Lower leg skin (tissue), 4 donors: ENCODE measurements at regions not wholly inside any gene's neighbourhood (a gene's known extent, or its start where the extent isn't known, plus 50 kb on each side); places are given as distances from the start of the nearest gene placed in this dataset.

ENCODE experiments used
- DNase-seq, 2 donors: peaks; one replicate each; pipeline ENCODE4 v3.0.0-alpha.2; 2019; ENCODE audit warnings: low spot score in 2 of 2
- H3K4me3 ChIP-seq: fragments of 200-600 bp; sonication (generic); 2 replicates; pipeline ENCODE4 v1.5.1; 2017; ENCODE audit warnings: mild to moderate bottlenecking, low read depth; ENCODE audit not compliant: poor library complexity, severe bottlenecking
- CTCF ChIP-seq, 3 donors: fragments of 450-650 bp; IDR thresholded peaks; one replicate each; pipeline ENCODE4 v1.5.1; 2016; ENCODE audit warnings: antibody characterized with exemption in 3 of 3, mild to moderate bottlenecking in 3 of 3, moderate library complexity in 2 of 3
- POLR2A ChIP-seq, 2 donors: fragments of 450-650 bp; IDR thresholded peaks; one replicate each; pipeline ENCODE4 v1.6.1; 2016 to 2017; ENCODE audit warnings: antibody characterized with exemption in 2 of 2, mild to moderate bottlenecking in 1 of 2, moderate library complexity in 1 of 2
- WGBS, 2 donors: methylation state at CpG; one replicate each; pipeline ENCODE4 v1.1.5; 2018; 5-methylcytosine and 5-hydroxymethylcytosine counted together
- intact Hi-C: fragments of 100-400 bp; cut with DNase I; formaldehyde crosslinking; loops from one replicate; pipeline ENCODE4 v1.15.0; 2023; ENCODE audit warnings: low total_unique reads

GRCh38 chr13:66106246-66106645, 1123.9 kb downstream of the PCDH9 start:
- TF ChIP-seq POLR2A (IDR thresholded peaks at IDR 0.05): no peak
- TF ChIP-seq CTCF (IDR thresholded peaks at IDR 0.05): no peak
- WGBS, 2 donors: 85 to 86% methylated on average over 2 of the region's 2 CpGs
- DNase-seq: no peak
- H3K4me3 ChIP-seq: no peak overlapping the region
- intact Hi-C loops: no loop called here

- no peak for DNase-seq
- TF ChIP-seq POLR2A (IDR thresholded peaks at IDR 0.05) (no peak), CTCF (IDR thresholded peaks at IDR 0.05) (no peak)
- intact Hi-C loops: no loop called here
- H3K4me3 ChIP-seq: no peak overlapping the region
- WGBS, 2 donors: 88 to 89% methylated on average over 3 of the region's 3 CpGs
Measured at GRCh38 chr13:66102864-66103263, 1127.3 kb downstream of the PCDH9 start.

- DNase-seq: peak in 1 of 2 donors; percentile 43
- H3K4me3 ChIP-seq: no peak overlapping the region
- TF ChIP-seq POLR2A (IDR thresholded peaks at IDR 0.05) (no peak), CTCF (IDR thresholded peaks at IDR 0.05) (no peak)
- intact Hi-C loops: no loop called here
- 90 to 92% methylated on average over 10 of the region's 10 CpGs for WGBS, 2 donors
Measured at GRCh38 chr13:66099825-66100224, 1130.3 kb downstream of the PCDH9 start.

GRCh38 chr13:66098931-66099628, 1131.1 kb downstream of the PCDH9 start:
- no peak overlapping the region for H3K4me3 ChIP-seq
- no peak for DNase-seq
- intact Hi-C loops: no loop called here
- TF ChIP-seq CTCF (IDR thresholded peaks at IDR 0.05): no peak
- TF ChIP-seq POLR2A (IDR thresholded peaks at IDR 0.05): no peak
- WGBS, 2 donors: 74 to 83% methylated on average over 3 of the region's 3 CpGs

GRCh38 chr13:66089711-66090110, 1140.4 kb downstream of the PCDH9 start:
- DNase-seq: no peak

More at GRCh38 chr13:66089711-66090110, 1140.4 kb downstream of the PCDH9 start:
- no peak overlapping the region for H3K4me3 ChIP-seq
- TF ChIP-seq POLR2A (IDR thresholded peaks at IDR 0.05) (no peak), CTCF (IDR thresholded peaks at IDR 0.05) (no peak)
- 0% methylated on average over 1 of the region's 1 CpG for WGBS, 2 donors
- intact Hi-C loops: no loop called here
